A549 (cell line): ENCODE measurements at regions not wholly inside any gene's neighbourhood (a gene's known extent, or its start where the extent isn't known, plus 50 kb on each side); places are given as distances from the start of the nearest gene placed in this dataset.

Experiments
- CEBPB ChIP-seq, 2 experiments: fragments of >200 bp in 1 of 2; sonication (Bioruptor Twin) in 1 of 2; formaldehyde crosslinking in 1 of 2; IDR thresholded peaks; 2 replicates each; pipeline ENCODE4 v1.6.1; 2012 to 2016
- KDM5A ChIP-seq: fragments of 200-600 bp; sonication (generic); IDR thresholded peaks from 2 replicates; pipeline ENCODE4 v1.6.1; 2016; ENCODE audit warnings: antibody characterized with exemption, mild to moderate bottlenecking
- MAZ ChIP-seq: fragments of 150-350 bp; IDR thresholded peaks from 2 replicates; pipeline ENCODE4 v1.6.1; 2014; ENCODE audit warnings: antibody characterized with exemption, low read depth, low read length, borderline replicate concordance
- NFE2L2 ChIP-seq: fragments of 150-350 bp; conservative IDR thresholded peaks from 2 replicates; pipeline ENCODE4 v1.6.1; 2014; ENCODE audit warnings: low read length
- NR3C1 ChIP-seq: fragments of >200 bp; sonication (Bioruptor Twin); formaldehyde crosslinking; IDR thresholded peaks from 3 replicates; pipeline ENCODE4 v1.6.1; 2017
- POLR2A ChIP-seq: IDR thresholded peaks from 2 replicates; pipeline ENCODE4 v1.6.1; 2012; ENCODE audit warnings: mild to moderate bottlenecking, low read length
- RCOR1 ChIP-seq: fragments of 150-350 bp; IDR thresholded peaks from 2 replicates; pipeline ENCODE4 v1.6.1; 2014; ENCODE audit warnings: antibody characterized with exemption, low read length, low read depth
- SREBF2 ChIP-seq: fragments of 450-650 bp; IDR thresholded peaks from 2 replicates; pipeline ENCODE4 v1.6.1; 2014; ENCODE audit warnings: mild to moderate bottlenecking, moderate library complexity
- TFCP2L1 ChIP-seq: fragments of 250-450 bp; sonication (Bioruptor Pico); IDR thresholded peaks from 2 replicates; pipeline ENCODE4 v1.5.0; 2021; ENCODE audit warnings: mild to moderate bottlenecking
- TF ChIP-seq, protein P1 (sequence below): IDR thresholded peaks from 2 replicates; pipeline ENCODE4 v1.6.1; 2012; ENCODE audit warnings: low read depth, borderline replicate concordance
- TF ChIP-seq, protein P2 (sequence below): fragments of >200 bp; sonication (Bioruptor Twin); formaldehyde crosslinking; IDR thresholded peaks from 3 replicates; pipeline ENCODE4 v1.5.1; 2016
- TF ChIP-seq, protein P3 (sequence below): IDR thresholded peaks from 2 replicates; pipeline ENCODE4 v1.6.1; 2012

DNA sequence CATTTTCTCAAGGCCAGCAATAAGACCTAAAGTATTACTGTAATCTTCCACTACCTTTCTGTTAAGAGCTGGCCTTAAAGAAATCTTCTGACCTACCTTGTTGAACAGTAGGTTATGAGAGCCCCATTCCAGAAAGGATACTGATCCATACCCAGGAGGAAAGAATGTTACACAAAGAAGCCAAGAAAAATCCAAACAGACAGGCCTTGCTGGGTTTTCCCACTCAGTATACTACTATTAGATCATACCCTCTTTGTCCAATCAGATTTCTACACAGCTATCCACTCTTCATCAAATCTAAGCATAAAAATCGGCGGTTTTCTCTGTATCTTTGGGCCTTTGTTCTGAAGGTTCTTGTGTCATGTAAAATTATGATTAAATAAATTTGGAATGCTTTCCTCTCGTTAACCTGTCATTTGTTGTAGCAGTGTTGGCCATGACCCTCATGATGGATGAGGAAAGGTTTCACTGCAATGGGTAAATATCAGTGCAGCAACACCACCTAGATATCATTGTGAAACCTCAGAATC is 292.3 kb downstream of the ANKRD50 start:
- TF ChIP-seq, protein P1, sequence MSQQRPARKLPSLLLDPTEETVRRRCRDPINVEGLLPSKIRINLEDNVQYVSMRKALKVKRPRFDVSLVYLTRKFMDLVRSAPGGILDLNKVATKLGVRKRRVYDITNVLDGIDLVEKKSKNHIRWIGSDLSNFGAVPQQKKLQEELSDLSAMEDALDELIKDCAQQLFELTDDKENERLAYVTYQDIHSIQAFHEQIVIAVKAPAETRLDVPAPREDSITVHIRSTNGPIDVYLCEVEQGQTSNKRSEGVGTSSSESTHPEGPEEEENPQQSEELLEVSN = no peak
- TF ChIP-seq, protein P2, sequence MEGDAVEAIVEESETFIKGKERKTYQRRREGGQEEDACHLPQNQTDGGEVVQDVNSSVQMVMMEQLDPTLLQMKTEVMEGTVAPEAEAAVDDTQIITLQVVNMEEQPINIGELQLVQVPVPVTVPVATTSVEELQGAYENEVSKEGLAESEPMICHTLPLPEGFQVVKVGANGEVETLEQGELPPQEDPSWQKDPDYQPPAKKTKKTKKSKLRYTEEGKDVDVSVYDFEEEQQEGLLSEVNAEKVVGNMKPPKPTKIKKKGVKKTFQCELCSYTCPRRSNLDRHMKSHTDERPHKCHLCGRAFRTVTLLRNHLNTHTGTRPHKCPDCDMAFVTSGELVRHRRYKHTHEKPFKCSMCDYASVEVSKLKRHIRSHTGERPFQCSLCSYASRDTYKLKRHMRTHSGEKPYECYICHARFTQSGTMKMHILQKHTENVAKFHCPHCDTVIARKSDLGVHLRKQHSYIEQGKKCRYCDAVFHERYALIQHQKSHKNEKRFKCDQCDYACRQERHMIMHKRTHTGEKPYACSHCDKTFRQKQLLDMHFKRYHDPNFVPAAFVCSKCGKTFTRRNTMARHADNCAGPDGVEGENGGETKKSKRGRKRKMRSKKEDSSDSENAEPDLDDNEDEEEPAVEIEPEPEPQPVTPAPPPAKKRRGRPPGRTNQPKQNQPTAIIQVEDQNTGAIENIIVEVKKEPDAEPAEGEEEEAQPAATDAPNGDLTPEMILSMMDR = no peak
- TF ChIP-seq POLR2A (no peak), MAZ (no peak), NR3C1 (no peak), CEBPB (IDR thresholded peaks at IDR 0.05) (no peak), KDM5A (no peak), SREBF2 (no peak), RCOR1 (no peak), NFE2L2 (no peak), TFCP2L1 (CRISPR knock-in tag) (no peak)
- TF ChIP-seq, protein P3, sequence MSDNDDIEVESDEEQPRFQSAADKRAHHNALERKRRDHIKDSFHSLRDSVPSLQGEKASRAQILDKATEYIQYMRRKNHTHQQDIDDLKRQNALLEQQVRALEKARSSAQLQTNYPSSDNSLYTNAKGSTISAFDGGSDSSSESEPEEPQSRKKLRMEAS = no peak
